ENCODE measurements at regions not wholly inside any gene's neighbourhood (a gene's known extent, or its start where the extent isn't known, plus 50 kb on each side); places are given as distances from the start of the nearest gene placed in this dataset.

- TF ChIP-seq, protein P1, sequence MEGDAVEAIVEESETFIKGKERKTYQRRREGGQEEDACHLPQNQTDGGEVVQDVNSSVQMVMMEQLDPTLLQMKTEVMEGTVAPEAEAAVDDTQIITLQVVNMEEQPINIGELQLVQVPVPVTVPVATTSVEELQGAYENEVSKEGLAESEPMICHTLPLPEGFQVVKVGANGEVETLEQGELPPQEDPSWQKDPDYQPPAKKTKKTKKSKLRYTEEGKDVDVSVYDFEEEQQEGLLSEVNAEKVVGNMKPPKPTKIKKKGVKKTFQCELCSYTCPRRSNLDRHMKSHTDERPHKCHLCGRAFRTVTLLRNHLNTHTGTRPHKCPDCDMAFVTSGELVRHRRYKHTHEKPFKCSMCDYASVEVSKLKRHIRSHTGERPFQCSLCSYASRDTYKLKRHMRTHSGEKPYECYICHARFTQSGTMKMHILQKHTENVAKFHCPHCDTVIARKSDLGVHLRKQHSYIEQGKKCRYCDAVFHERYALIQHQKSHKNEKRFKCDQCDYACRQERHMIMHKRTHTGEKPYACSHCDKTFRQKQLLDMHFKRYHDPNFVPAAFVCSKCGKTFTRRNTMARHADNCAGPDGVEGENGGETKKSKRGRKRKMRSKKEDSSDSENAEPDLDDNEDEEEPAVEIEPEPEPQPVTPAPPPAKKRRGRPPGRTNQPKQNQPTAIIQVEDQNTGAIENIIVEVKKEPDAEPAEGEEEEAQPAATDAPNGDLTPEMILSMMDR (IDR thresholded peaks at IDR 0.05 in 2 of 3, conservative IDR thresholded peaks at IDR 0.05 in 1 of 3; ENCODE audit: borderline replicate concordance in 1 of 3, insufficient read depth in 1 of 3, low read depth in 2 of 3, low read length in 2 of 3): no peak
- TF ChIP-seq EZH2phosphoT487 (IDR thresholded peaks at IDR 0.05; ENCODE audit: borderline replicate concordance) (no peak), JUND (IDR thresholded peaks at IDR 0.05) (no peak), EZH2 (IDR thresholded peaks at IDR 0.05) (no peak), SRF (IDR thresholded peaks at IDR 0.05; ENCODE audit: low read depth) (no peak), RAD21 (IDR thresholded peaks at IDR 0.05; ENCODE audit: low read depth) (no peak), ZNF274 (IDR thresholded peaks at IDR 0.05; ENCODE audit: low read depth, low read length) (no peak), YY1 (IDR thresholded peaks at IDR 0.05; ENCODE audit: extremely low read depth, insufficient replicate concordance, low read depth, low read length) (no peak), POLR2A (IDR thresholded peaks at IDR 0.05; ENCODE audit: borderline replicate concordance, extremely low read depth, insufficient read depth, insufficient read length) (no peak)
- TF ChIP-seq, protein P2, sequence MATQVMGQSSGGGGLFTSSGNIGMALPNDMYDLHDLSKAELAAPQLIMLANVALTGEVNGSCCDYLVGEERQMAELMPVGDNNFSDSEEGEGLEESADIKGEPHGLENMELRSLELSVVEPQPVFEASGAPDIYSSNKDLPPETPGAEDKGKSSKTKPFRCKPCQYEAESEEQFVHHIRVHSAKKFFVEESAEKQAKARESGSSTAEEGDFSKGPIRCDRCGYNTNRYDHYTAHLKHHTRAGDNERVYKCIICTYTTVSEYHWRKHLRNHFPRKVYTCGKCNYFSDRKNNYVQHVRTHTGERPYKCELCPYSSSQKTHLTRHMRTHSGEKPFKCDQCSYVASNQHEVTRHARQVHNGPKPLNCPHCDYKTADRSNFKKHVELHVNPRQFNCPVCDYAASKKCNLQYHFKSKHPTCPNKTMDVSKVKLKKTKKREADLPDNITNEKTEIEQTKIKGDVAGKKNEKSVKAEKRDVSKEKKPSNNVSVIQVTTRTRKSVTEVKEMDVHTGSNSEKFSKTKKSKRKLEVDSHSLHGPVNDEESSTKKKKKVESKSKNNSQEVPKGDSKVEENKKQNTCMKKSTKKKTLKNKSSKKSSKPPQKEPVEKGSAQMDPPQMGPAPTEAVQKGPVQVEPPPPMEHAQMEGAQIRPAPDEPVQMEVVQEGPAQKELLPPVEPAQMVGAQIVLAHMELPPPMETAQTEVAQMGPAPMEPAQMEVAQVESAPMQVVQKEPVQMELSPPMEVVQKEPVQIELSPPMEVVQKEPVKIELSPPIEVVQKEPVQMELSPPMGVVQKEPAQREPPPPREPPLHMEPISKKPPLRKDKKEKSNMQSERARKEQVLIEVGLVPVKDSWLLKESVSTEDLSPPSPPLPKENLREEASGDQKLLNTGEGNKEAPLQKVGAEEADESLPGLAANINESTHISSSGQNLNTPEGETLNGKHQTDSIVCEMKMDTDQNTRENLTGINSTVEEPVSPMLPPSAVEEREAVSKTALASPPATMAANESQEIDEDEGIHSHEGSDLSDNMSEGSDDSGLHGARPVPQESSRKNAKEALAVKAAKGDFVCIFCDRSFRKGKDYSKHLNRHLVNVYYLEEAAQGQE (IDR thresholded peaks at IDR 0.05; ENCODE audit: low read depth): no peak
Measured at GRCh38 chr5:8611067-8611466, 742.1 kb downstream of the MTRR start.
